ENCODE measurements at regions not wholly inside any gene's neighbourhood (a gene's known extent, or its start where the extent isn't known, plus 50 kb on each side); places are given as distances from the start of the nearest gene placed in this dataset.

DNA sequence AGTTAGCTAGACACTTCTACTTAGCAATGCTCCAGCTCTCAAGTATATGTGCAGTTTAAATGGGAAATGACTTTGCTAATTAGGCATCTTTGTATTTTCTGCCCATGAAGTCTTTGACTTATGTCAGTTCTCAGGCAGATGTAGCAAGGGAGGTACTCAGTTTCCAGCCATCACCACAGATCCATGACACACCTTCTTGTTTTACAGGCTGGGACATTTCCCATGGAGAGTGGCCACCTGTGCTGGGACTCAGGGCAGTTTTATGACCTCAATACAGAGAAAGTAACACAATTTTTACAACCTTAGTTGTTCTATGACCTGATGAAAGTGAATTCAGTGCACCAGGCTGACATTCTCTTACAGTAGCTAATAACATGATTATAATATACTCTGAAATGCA lies 280.7 kb upstream of the GK2 start:
- H3K4me1 ChIP-seq (ENCODE audit: insufficient read depth, poor library complexity, severe bottlenecking) = no peaks in the 10 kb centered on the region
- H3K36me3 ChIP-seq (ENCODE audit: low read depth) = no peaks in the 10 kb centered on the region
- H3K9me3 ChIP-seq (ENCODE audit: severe bottlenecking) = no peaks in the 10 kb centered on the region
- ATAC-seq (ENCODE audit: low read depth) (no peak), DNase-seq (ENCODE audit: low spot score) (no peak)
- TF ChIP-seq, protein P1, sequence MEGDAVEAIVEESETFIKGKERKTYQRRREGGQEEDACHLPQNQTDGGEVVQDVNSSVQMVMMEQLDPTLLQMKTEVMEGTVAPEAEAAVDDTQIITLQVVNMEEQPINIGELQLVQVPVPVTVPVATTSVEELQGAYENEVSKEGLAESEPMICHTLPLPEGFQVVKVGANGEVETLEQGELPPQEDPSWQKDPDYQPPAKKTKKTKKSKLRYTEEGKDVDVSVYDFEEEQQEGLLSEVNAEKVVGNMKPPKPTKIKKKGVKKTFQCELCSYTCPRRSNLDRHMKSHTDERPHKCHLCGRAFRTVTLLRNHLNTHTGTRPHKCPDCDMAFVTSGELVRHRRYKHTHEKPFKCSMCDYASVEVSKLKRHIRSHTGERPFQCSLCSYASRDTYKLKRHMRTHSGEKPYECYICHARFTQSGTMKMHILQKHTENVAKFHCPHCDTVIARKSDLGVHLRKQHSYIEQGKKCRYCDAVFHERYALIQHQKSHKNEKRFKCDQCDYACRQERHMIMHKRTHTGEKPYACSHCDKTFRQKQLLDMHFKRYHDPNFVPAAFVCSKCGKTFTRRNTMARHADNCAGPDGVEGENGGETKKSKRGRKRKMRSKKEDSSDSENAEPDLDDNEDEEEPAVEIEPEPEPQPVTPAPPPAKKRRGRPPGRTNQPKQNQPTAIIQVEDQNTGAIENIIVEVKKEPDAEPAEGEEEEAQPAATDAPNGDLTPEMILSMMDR (IDR thresholded peaks at IDR 0.05; ENCODE audit: poor library complexity, severe bottlenecking) = no peak
- H3K27ac ChIP-seq (ENCODE audit: poor library complexity, severe bottlenecking) = no peak overlapping the region
- H3K27me3 ChIP-seq (ENCODE audit: insufficient read depth, poor library complexity, severe bottlenecking) = peaks cover 3% of the 10 kb centered on the region
- H3K4me3 ChIP-seq (ENCODE audit: severe bottlenecking) = no peak overlapping the region

DNA sequence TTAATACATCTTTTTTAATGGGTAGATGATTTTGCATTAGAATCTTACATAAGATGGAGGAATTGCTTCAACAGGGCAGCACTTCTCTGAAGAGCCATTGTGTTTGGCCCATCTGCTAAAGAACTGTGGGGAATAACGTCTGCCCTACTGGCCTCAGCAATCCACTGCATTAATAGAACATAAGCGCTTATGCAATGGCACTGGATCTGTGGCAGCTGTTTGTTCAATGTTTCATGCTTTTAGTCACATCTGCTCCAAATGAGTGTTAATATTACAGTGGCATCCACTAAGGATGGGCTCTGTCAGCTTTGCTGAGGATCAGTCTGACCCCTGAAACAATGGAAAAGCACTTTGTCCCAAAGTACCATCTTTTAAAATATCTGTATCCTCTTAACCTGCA lies 279.0 kb upstream of the GK2 start:
- H3K4me3 ChIP-seq (ENCODE audit: severe bottlenecking) = no peak overlapping the region
- DNase-seq (ENCODE audit: low spot score) (no peak), ATAC-seq (ENCODE audit: low read depth) (no peak)
- no peaks in the 10 kb centered on the region for H3K9me3 ChIP-seq (ENCODE audit: severe bottlenecking)
- H3K4me1 ChIP-seq (ENCODE audit: insufficient read depth, poor library complexity, severe bottlenecking) = no peaks in the 10 kb centered on the region
- no peaks in the 10 kb centered on the region for H3K27me3 ChIP-seq (ENCODE audit: insufficient read depth, poor library complexity, severe bottlenecking)
- H3K36me3 ChIP-seq (ENCODE audit: low read depth) = no peaks in the 10 kb centered on the region
- H3K27ac ChIP-seq (ENCODE audit: poor library complexity, severe bottlenecking) = no peak overlapping the region
- TF ChIP-seq, protein P1 (IDR thresholded peaks at IDR 0.05; ENCODE audit: poor library complexity, severe bottlenecking) = no peak

DNA sequence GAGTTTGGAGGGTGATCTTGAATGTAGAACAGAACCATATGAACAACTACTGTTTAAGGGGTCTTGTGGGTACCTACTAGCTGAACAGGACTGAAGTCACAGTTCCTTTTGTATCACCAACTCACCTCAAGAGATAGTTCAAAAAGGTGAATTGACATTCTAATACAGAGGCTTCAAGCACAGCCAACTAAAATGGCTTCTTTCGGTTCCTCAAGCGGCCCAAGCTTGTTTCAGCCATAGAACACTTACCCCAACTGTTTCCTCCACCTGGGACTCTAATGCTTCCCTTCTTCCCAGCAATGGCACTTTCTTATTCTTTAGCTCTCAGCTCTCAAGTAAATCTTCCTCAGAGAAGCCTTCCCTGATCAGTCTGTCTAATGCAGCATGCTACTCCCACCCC lies 277.5 kb upstream of the GK2 start:
- Histone ChIP-seq H3K36me3 (ENCODE audit: low read depth) (no peaks in the 10 kb centered on the region), H3K27ac (ENCODE audit: poor library complexity, severe bottlenecking) (no peak overlapping the region), H3K9me3 (ENCODE audit: severe bottlenecking) (no peaks in the 10 kb centered on the region), H3K4me3 (ENCODE audit: severe bottlenecking) (no peak overlapping the region), H3K27me3 (ENCODE audit: insufficient read depth, poor library complexity, severe bottlenecking) (no peaks in the 10 kb centered on the region), H3K4me1 (ENCODE audit: insufficient read depth, poor library complexity, severe bottlenecking) (no peaks in the 10 kb centered on the region)
- DNase-seq (ENCODE audit: low spot score) (no peak), ATAC-seq (ENCODE audit: low read depth) (no peak)
- TF ChIP-seq, protein P1 (IDR thresholded peaks at IDR 0.05; ENCODE audit: poor library complexity, severe bottlenecking) = no peak

DNA sequence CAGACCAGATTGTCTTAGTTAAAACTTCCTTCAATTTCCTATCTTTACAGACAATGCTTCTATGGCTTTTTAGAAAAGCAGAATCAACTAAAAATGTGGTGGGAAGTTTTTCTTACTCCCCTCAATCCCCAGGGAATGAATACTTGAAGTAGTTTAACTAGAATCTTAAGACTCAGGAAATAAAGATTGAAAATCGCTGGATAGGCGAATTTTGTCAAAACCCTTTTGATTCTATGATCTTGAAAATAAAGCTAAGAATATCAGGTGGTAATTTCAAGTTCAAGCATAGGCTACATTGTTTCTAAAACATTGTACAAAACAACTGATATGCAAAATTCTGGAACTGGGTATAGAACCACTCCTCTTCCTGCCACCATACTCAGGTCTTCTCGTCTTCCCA lies 276.5 kb upstream of the GK2 start:
- ATAC-seq (ENCODE audit: low read depth) (no peak), DNase-seq (ENCODE audit: low spot score) (no peak)
- H3K4me1 ChIP-seq (ENCODE audit: insufficient read depth, poor library complexity, severe bottlenecking) = no peaks in the 10 kb centered on the region
- TF ChIP-seq, protein P1 (IDR thresholded peaks at IDR 0.05; ENCODE audit: poor library complexity, severe bottlenecking) = no peak
- no peaks in the 10 kb centered on the region for H3K36me3 ChIP-seq (ENCODE audit: low read depth)
- no peak overlapping the region for H3K27ac ChIP-seq (ENCODE audit: poor library complexity, severe bottlenecking)
- H3K9me3 ChIP-seq (ENCODE audit: severe bottlenecking) = no peaks in the 10 kb centered on the region
- H3K27me3 ChIP-seq (ENCODE audit: insufficient read depth, poor library complexity, severe bottlenecking) = no peaks in the 10 kb centered on the region
- no peak overlapping the region for H3K4me3 ChIP-seq (ENCODE audit: severe bottlenecking)

DNA sequence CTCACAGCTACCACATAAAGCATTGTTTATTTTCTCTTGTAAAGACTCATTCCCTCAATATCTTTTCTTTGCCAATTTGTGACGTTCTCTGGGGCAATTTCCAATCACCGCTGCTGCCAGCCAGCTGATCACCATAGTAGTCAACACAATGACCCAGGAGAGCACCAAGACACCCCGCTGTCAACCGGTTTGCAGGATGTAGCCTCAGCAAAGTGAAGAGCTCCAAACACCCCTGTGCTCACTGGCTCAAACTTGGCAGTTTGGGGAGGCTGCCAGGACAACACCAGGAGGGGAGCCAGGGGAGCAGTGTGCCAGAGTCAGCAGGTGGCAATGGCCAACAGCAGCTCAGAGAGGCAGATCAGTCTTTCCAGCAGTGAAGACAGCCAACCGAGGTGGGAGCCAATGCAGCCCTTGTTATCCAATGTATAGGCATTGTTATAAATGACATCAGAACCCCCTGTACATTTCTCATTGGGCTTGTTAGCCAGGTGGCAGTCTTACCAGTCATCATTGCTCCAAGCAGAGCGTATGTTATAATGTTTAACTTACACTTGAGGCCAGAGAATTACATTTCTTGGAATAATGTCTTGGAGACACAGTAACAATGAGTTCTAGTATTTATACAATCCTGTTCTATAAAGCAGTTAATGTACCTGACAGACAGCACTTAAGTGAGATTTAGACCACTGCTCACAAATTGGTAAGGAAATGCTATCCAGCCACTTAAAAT lies 274.9 kb upstream of the GK2 start:
- H3K4me3 ChIP-seq (ENCODE audit: severe bottlenecking) = no peak overlapping the region
- TF ChIP-seq, protein P1 (IDR thresholded peaks at IDR 0.05; ENCODE audit: poor library complexity, severe bottlenecking) = no peak
- H3K4me1 ChIP-seq (ENCODE audit: insufficient read depth, poor library complexity, severe bottlenecking) = no peaks in the 10 kb centered on the region
- DNase-seq (ENCODE audit: low spot score) = no peak
- H3K27ac ChIP-seq (ENCODE audit: poor library complexity, severe bottlenecking) = no peak overlapping the region
- H3K9me3 ChIP-seq (ENCODE audit: severe bottlenecking) = no peaks in the 10 kb centered on the region
- no peaks in the 10 kb centered on the region for H3K36me3 ChIP-seq (ENCODE audit: low read depth)
- ATAC-seq (ENCODE audit: low read depth) = no peak
- H3K27me3 ChIP-seq (ENCODE audit: insufficient read depth, poor library complexity, severe bottlenecking) = no peaks in the 10 kb centered on the region

Measured in RWPE2 (cell line).